Caco-2 (cell line): ENCODE measurements at regions not wholly inside any gene's neighbourhood (a gene's known extent, or its start where the extent isn't known, plus 50 kb on each side); places are given as distances from the start of the nearest gene placed in this dataset.

Experiments
- BruUV-seq: library from RNA; stranded (reverse); fragments of 400-500 nt; replicated peaks from 2 replicates; lab custom pipeline; 2021; lab: Mats Ljungman, UMichigan
- CTCF ChIA-PET: fragments of 300-600 bp; sonication (Branson Sonifier 250); formaldehyde crosslinking; loops from one replicate; lab custom pipeline; 2022; ENCODE audit warnings: antibody characterized with exemption; lab: Charles Lee
- POLR2A ChIA-PET: fragments of 300-600 bp; sonication (Branson Sonifier 250); formaldehyde crosslinking; loops from one replicate; lab custom pipeline; 2022; ENCODE audit warnings: antibody characterized with exemption; lab: Charles Lee
- DNase-seq, 2 experiments: peaks; one replicate each; pipeline versions ENCODE4 v3.0.0 to v3.0.0-alpha.2; 2020 to 2022
- H3K27me3 ChIP-seq: replicated peaks from 2 replicates; pipeline ENCODE4 v1.6.0; 2011; ENCODE audit warnings: low read length; ENCODE audit not compliant: control insufficient read depth, insufficient read depth
- H3K36me3 ChIP-seq: 2 replicates; pipeline ENCODE4 v1.5.1; 2011; ENCODE audit warnings: low read length; ENCODE audit not compliant: control insufficient read depth, insufficient read depth
- H3K4me1 ChIP-seq: fragments of 250-450 bp; sonication (Bioruptor Pico); 2 replicates; pipeline ENCODE4 v1.5.1; 2020; ENCODE audit warnings: mild to moderate bottlenecking
- H3K4me3 ChIP-seq: 2 replicates; pipeline ENCODE4 v1.5.1; 2011; ENCODE audit warnings: low read depth, mild to moderate bottlenecking, control low read depth, low read length
- H3K9me3 ChIP-seq: fragments of 250-450 bp; sonication (Bioruptor Pico); 2 replicates; pipeline ENCODE4 v1.5.1; 2020; ENCODE audit warnings: mild to moderate bottlenecking, moderate library complexity
- H3K27ac Mint-ChIP-seq: one replicate; pipeline ENCODE4 v1.8.0; 2022; ENCODE audit warnings: mixed read lengths; ENCODE audit not compliant: unreplicated experiment
- H3K27me3 Mint-ChIP-seq: one replicate; pipeline ENCODE4 v1.8.0; 2022; ENCODE audit warnings: mixed read lengths; ENCODE audit not compliant: insufficient read depth, unreplicated experiment
- H3K36me3 Mint-ChIP-seq: one replicate; pipeline ENCODE4 v1.8.0; 2022; ENCODE audit warnings: mild to moderate bottlenecking, mixed read lengths; ENCODE audit not compliant: insufficient read depth, unreplicated experiment
- H3K4me1 Mint-ChIP-seq: one replicate; pipeline ENCODE4 v1.8.0; 2022; ENCODE audit warnings: low read depth, mixed read lengths; ENCODE audit not compliant: unreplicated experiment
- H3K4me3 Mint-ChIP-seq: one replicate; pipeline ENCODE4 v1.8.0; 2022; ENCODE audit warnings: mild to moderate bottlenecking, moderate library complexity, mixed read lengths; ENCODE audit not compliant: unreplicated experiment
- H3K9me3 Mint-ChIP-seq: one replicate; pipeline ENCODE4 v1.8.0; 2022; ENCODE audit warnings: mixed read lengths; ENCODE audit not compliant: unreplicated experiment
- CTCF ChIP-seq, 2 experiments: fragments of 200-600 bp in 1 of 2; IDR thresholded peaks; 1 replicate in 1 of 2; 2 replicates in 1 of 2; pipeline versions ENCODE4 v1.5.1 to v1.8.0; 2011 to 2022; ENCODE audit warnings: antibody characterized with exemption in 1 of 2, control low read depth in 1 of 2, inconsistent platforms in 1 of 2, low read depth in 1 of 2, low read length in 1 of 2, mild to moderate bottlenecking in 1 of 2, moderate library complexity in 1 of 2; ENCODE audit not compliant: insufficient read depth in 1 of 2, severe bottlenecking in 1 of 2, unreplicated experiment in 1 of 2
- intact Hi-C: fragments of 100-400 bp; cut with micrococcal nuclease; formaldehyde crosslinking; loops from one replicate; pipeline ENCODE4 v1.10.0; 2022; ENCODE audit not compliant: unreplicated experiment

DNA sequence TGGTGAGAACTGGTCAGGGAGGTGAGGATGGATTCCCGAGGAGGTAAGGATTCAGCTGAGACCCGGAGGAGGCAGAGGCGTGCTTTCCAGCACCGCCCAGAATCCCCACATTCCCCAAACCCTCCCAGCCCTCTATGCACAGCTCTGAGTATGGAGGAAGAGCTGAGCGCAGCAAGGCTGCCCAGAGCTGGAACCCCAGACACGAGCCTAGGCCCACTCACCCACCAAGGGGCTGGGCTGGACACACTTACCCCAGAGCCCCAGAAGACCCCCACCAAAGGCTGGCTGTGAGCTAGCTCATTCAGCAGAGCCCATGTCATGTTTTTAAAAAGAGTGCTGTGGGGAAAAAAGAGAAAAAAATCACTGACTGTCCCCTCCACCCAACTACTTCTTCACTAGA, 271.5 kb downstream of the XXYLT1 start:
- Mint-ChIP-seq H3K4me1 (no peaks in the 10 kb centered on the region), H3K9me3 (no peaks in the 10 kb centered on the region), H3K36me3 (no peaks in the 10 kb centered on the region), H3K27me3 (no peaks in the 10 kb centered on the region), H3K27ac (no peak overlapping the region), H3K4me3 (no peak overlapping the region)
- H3K9me3 ChIP-seq, result no peaks in the 10 kb centered on the region
- H3K4me1 ChIP-seq, result peaks cover 21% of the 10 kb centered on the region
- no peaks in the 10 kb centered on the region for H3K27me3 ChIP-seq
- no peak overlapping the region for H3K4me3 ChIP-seq
- BruUV-seq, result no TSS peak
- intact Hi-C loops, result no loop called here
- POLR2A ChIA-PET, result no interaction called here
- no peak for TF ChIP-seq CTCF (IDR thresholded peaks at IDR 0.05; ENCODE audit: insufficient read depth in 1 of 2, low read depth in 1 of 2, low read length in 1 of 2, severe bottlenecking in 1 of 2, unreplicated experiment in 1 of 2)
- CTCF ChIA-PET, result no interaction called here
- no peaks in the 10 kb centered on the region for H3K36me3 ChIP-seq
- DNase-seq, result no peak

GRCh38 chr3:195001261-195001660, 269.7 kb downstream of the XXYLT1 start:
- H3K4me1 Mint-ChIP-seq, result no peaks in the 10 kb centered on the region
- no peaks in the 10 kb centered on the region for H3K36me3 Mint-ChIP-seq
- no peak for TF ChIP-seq CTCF (IDR thresholded peaks at IDR 0.05; ENCODE audit: insufficient read depth in 1 of 2, low read depth in 1 of 2, low read length in 1 of 2, severe bottlenecking in 1 of 2, unreplicated experiment in 1 of 2)
- Histone ChIP-seq H3K36me3 (no peaks in the 10 kb centered on the region), H3K4me1 (peaks cover 6% of the 10 kb centered on the region; the same call in 1 of the 2 replicates), H3K27me3 (no peaks in the 10 kb centered on the region), H3K4me3 (no peak overlapping the region), H3K9me3 (no peaks in the 10 kb centered on the region)
- no peak for DNase-seq
- H3K4me3 Mint-ChIP-seq, result no peak overlapping the region
- ChIA-PET POLR2A (interaction anchor here (0.6 kb wide), 1 partner anchor 232 kb away, joined by 5 read pairs; no protein-coding TSS in a partner anchor), CTCF (interaction anchor here (0.8 to 2.3 kb wide), 4 partner anchors 22 to 318 kb away, joined by 3 to 8 read pairs (median 4); no protein-coding TSS in a partner anchor)
- intact Hi-C loops, result no loop called here
- H3K27ac Mint-ChIP-seq, result no peak overlapping the region
- H3K27me3 Mint-ChIP-seq, result no peaks in the 10 kb centered on the region
- H3K9me3 Mint-ChIP-seq, result no peaks in the 10 kb centered on the region
- no TSS peak for BruUV-seq

DNA sequence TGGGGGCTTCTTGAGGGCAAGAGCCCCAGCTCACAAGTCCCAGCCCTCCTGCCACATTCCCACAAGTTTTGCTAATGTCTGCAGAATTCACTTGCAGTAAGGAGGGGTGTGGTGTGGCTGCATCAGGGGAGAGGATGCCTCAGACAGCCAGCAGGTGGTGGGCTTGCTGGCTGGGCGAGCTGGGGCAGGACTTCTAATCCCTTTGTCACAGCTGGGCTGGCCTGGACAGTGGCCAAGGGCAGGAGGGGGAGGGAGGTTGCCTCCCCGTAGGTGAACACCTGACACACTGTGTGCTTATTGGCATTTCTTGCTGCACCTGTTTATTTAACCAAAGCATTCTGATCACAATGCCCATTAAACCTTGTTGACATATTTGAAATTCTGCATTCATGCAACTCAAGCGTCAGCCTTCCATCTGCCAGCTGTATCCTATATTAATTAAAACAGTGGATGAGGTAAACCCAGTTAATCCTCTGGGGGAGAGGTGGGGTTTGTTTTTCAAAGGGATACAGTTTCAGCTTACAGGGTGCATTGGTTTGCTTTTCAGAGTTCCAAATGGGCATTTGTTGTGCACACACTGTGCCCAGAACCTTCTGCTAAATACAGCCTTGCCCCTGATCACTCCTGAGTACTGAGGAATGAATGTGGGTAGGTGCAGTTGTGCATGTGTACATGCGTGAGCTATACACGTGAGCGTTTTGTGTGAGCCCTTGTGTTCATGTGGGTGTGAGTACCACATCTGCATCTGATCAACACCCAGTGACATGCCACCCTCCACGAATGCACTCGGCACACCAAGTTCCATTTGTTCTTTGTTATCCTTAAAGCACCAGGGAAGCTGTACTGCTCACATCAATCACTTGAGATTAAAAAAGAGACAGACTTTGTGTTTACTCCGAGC, 268.7 kb downstream of the XXYLT1 start:
- ChIA-PET CTCF (interaction anchor here (0.8 to 2.3 kb wide), 7 partner anchors 12 to 319 kb away, joined by 3 to 8 read pairs (median 3); no protein-coding TSS in a partner anchor), POLR2A (interaction anchor here (0.6 kb wide), 1 partner anchor 233 kb away, joined by 5 read pairs; no protein-coding TSS in a partner anchor)
- peak; percentile 41 to 85 for TF ChIP-seq CTCF (IDR thresholded peaks at IDR 0.05; ENCODE audit: insufficient read depth in 1 of 2, low read depth in 1 of 2, low read length in 1 of 2, severe bottlenecking in 1 of 2, unreplicated experiment in 1 of 2)
- DNase-seq, result peak; percentile 73 to 74
- no peaks in the 10 kb centered on the region for H3K27me3 Mint-ChIP-seq
- H3K27me3 ChIP-seq, result no peaks in the 10 kb centered on the region
- H3K4me3 ChIP-seq, result no peak overlapping the region
- H3K36me3 ChIP-seq, result no peaks in the 10 kb centered on the region
- no peaks in the 10 kb centered on the region for H3K9me3 Mint-ChIP-seq
- no peaks in the 10 kb centered on the region for H3K36me3 Mint-ChIP-seq
- no TSS peak for BruUV-seq
- H3K27ac Mint-ChIP-seq, result no peak overlapping the region
- peaks cover 6% of the 10 kb centered on the region; the same call in 1 of the 2 replicates for H3K4me1 ChIP-seq
- intact Hi-C loops, result loop anchor here (1.0 to 2.0 kb wide), 3 partner anchors 69 to 258 kb away; no protein-coding TSS in a partner anchor
- no peaks in the 10 kb centered on the region for H3K9me3 ChIP-seq
- H3K4me1 Mint-ChIP-seq, result no peaks in the 10 kb centered on the region
- H3K4me3 Mint-ChIP-seq, result no peak overlapping the region
